ENCODE measurements at regions not wholly inside any gene's neighbourhood (a gene's known extent, or its start where the extent isn't known, plus 50 kb on each side); places are given as distances from the start of the nearest gene placed in this dataset.

DNA sequence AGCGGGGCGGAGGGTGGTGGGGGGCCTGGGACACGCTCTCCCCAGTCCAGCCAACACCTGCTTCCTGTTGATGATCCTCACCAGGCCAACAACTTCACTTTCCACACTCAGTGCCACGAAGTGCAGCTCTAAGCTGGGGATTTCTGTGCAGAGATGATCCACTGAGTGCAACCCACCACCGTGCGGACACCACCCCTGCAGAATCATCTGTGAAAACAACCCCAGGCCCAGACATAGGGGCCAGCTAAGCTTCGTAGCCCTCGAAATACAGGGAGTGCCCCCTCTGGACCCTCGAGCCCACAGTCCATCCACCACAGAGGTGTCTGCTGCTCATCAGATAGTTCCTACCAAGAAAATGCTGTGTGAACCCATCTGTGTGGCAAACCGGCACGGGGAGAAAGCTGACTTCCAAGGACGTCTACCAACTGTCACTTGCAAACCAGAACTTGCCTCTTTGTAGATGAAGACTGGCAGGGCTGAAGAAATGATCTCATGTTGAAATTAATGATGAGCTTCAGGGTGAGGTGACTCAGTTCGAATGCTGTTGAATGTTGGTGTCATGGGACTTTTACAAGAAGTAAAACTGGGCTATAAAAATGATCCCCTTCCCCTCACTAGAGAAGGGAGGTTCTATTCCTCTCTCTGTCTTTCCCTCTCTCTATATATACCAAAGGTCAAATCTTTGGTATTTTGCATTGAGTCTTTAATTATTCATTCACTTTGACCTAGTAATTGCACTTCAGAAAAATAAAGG, 73.4 kb downstream of the MYEOV start:
- TF ChIP-seq POLR2A (IDR thresholded peaks at IDR 0.05) = no peak
- TF ChIP-seq, protein P1, sequence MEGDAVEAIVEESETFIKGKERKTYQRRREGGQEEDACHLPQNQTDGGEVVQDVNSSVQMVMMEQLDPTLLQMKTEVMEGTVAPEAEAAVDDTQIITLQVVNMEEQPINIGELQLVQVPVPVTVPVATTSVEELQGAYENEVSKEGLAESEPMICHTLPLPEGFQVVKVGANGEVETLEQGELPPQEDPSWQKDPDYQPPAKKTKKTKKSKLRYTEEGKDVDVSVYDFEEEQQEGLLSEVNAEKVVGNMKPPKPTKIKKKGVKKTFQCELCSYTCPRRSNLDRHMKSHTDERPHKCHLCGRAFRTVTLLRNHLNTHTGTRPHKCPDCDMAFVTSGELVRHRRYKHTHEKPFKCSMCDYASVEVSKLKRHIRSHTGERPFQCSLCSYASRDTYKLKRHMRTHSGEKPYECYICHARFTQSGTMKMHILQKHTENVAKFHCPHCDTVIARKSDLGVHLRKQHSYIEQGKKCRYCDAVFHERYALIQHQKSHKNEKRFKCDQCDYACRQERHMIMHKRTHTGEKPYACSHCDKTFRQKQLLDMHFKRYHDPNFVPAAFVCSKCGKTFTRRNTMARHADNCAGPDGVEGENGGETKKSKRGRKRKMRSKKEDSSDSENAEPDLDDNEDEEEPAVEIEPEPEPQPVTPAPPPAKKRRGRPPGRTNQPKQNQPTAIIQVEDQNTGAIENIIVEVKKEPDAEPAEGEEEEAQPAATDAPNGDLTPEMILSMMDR (IDR thresholded peaks at IDR 0.05) = no peak

All from Peyer's patch (tissue), 4 donors.